ENCODE measurements at regions not wholly inside any gene's neighbourhood (a gene's known extent, or its start where the extent isn't known, plus 50 kb on each side); places are given as distances from the start of the nearest gene placed in this dataset.

GRCh38 chr4:62399242-62399641 is 1199.1 kb downstream of the ADGRL3 start:
- no peak for DNase-seq (ENCODE audit: low spot score)
- TF ChIP-seq CTCF (IDR thresholded peaks at IDR 0.05): no peak
- Histone ChIP-seq H3K27me3 (no peaks in the 10 kb centered on the region), H3K4me3 (no peak overlapping the region), H3K36me3 (no peaks in the 10 kb centered on the region), H3K27ac (no peak overlapping the region), H3K4me1 (no peaks in the 10 kb centered on the region), H3K9me3 (no peaks in the 10 kb centered on the region)

GRCh38 chr4:62398318-62398717 is 1198.2 kb downstream of the ADGRL3 start:
- no peaks in the 10 kb centered on the region for H3K27me3 ChIP-seq
- H3K27ac ChIP-seq: no peak overlapping the region
- no peak for TF ChIP-seq CTCF (IDR thresholded peaks at IDR 0.05)
- no peaks in the 10 kb centered on the region for H3K9me3 ChIP-seq
- no peaks in the 10 kb centered on the region for H3K4me1 ChIP-seq
- no peak for DNase-seq (ENCODE audit: low spot score)
- H3K4me3 ChIP-seq: no peak overlapping the region
- no peaks in the 10 kb centered on the region for H3K36me3 ChIP-seq

GRCh38 chr4:62394766-62395165 is 1194.6 kb downstream of the ADGRL3 start:
- no peak for DNase-seq (ENCODE audit: low spot score)
- no peaks in the 10 kb centered on the region for H3K27me3 ChIP-seq
- H3K4me3 ChIP-seq: no peak overlapping the region
- no peaks in the 10 kb centered on the region for H3K36me3 ChIP-seq
- H3K9me3 ChIP-seq: no peaks in the 10 kb centered on the region
- no peak for TF ChIP-seq CTCF (IDR thresholded peaks at IDR 0.05)
- no peaks in the 10 kb centered on the region for H3K4me1 ChIP-seq
- no peak overlapping the region for H3K27ac ChIP-seq

- H3K9me3 ChIP-seq: no peaks in the 10 kb centered on the region
- no peaks in the 10 kb centered on the region for H3K4me1 ChIP-seq
- H3K36me3 ChIP-seq: no peaks in the 10 kb centered on the region
- no peak overlapping the region for H3K27ac ChIP-seq
- no peak for DNase-seq (ENCODE audit: low spot score)
- no peaks in the 10 kb centered on the region for H3K27me3 ChIP-seq
- H3K4me3 ChIP-seq: no peak overlapping the region
- TF ChIP-seq CTCF (IDR thresholded peaks at IDR 0.05): no peak
Measured at GRCh38 chr4:62387808-62388207, 1187.7 kb downstream of the ADGRL3 start.

- no peaks in the 10 kb centered on the region for H3K36me3 ChIP-seq
- H3K9me3 ChIP-seq: no peaks in the 10 kb centered on the region
- DNase-seq (ENCODE audit: low spot score): no peak
- no peak overlapping the region for H3K4me3 ChIP-seq
- H3K27ac ChIP-seq: no peak overlapping the region
- no peaks in the 10 kb centered on the region for H3K27me3 ChIP-seq
- no peak for TF ChIP-seq CTCF (IDR thresholded peaks at IDR 0.05)
- no peaks in the 10 kb centered on the region for H3K4me1 ChIP-seq
Measured at GRCh38 chr4:62377700-62378099, 1177.6 kb downstream of the ADGRL3 start.

- Histone ChIP-seq H3K4me3 (no peak overlapping the region), H3K9me3 (no peaks in the 10 kb centered on the region), H3K36me3 (no peaks in the 10 kb centered on the region), H3K27me3 (no peaks in the 10 kb centered on the region), H3K27ac (no peak overlapping the region), H3K4me1 (no peaks in the 10 kb centered on the region)
- DNase-seq (ENCODE audit: low spot score): no peak
- TF ChIP-seq CTCF (IDR thresholded peaks at IDR 0.05): no peak
Measured at GRCh38 chr4:62377245-62377644, 1177.1 kb downstream of the ADGRL3 start.
